RPMI7951 (cell line): ENCODE measurements at regions not wholly inside any gene's neighbourhood (a gene's known extent, or its start where the extent isn't known, plus 50 kb on each side); places are given as distances from the start of the nearest gene placed in this dataset.

Experiments used
- DNase-seq: peaks from one replicate; pipeline ENCODE4 v3.0.0-alpha.2; 2012; ENCODE audit warnings: low read depth

DNA sequence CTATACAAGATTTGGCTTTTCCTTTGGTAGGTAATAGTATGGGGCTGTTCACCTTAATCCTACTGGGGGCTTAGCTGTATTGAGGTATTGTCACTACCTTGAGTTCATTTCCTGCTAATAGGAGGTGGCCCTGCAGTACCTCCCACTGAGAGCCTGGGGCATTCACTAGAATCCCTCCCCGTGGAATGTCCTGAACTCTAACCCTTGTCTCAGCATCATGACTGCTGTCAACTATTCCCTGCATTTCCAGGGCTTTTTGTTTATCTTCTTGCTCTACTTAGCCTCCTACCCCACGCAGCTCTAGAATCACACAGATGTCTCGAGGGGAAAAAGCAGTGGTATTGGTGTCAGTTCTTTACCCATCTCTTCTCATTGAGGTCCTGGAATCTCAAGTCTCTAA lies 542.3 kb downstream of the METTL4 start:
- DNase-seq: no peak

DNA sequence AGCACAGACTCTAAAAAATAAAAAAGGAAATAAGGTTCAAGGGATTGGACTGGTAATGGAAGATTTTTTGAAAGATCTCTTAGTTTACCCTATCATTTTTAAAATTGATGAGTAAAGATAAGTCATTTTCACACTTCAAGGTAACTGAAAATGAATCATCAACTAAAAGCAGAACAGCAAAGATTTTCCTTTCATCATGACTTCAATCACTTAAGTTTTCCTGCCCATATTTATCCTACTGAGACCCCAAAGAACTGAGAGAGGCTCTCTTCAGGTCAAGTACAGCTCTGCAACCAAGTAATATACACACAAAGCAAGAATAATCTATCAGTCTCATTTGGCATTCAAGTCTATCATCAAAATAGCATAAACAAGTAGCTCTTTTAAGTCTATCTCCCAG lies 540.7 kb downstream of the METTL4 start:
- no peak for DNase-seq

DNA sequence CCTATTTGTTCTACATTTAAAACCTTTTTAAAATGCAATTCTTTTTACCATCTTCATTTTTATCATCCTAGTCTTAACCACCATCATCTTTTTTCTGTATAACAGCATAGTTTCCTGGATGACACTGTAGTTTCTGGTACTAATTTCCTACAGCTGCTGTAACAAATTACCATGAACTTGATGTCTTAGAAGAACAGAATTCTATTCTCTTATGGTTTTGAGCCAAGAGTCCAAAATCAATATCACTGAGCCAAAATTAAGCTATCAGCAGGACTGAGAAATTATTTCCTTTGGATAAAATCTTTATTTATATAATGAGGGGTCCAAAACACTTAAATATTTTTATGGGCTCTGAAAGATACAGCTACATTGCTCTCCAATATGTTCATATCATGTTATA lies 539.3 kb downstream of the METTL4 start:
- DNase-seq: no peak

DNA sequence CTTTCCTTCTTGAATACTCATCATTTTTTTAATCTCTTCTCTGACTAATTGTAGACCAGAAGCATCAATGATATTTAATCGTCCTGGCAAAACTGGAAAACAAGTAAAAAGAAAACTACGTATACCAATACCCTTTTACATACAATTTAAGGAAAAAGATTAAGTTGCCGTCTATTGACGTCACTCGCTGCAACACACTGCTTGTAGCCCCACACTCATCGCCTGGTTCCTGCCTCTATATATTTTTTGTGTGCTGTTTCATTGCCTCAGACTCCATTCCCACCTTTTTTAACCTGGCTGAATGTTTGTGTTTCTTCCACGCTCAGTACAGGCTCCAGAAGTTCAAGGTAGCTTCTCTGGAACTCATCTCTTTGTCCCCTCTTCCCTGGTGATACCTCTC lies 536.2 kb downstream of the METTL4 start:
- no peak for DNase-seq

DNA sequence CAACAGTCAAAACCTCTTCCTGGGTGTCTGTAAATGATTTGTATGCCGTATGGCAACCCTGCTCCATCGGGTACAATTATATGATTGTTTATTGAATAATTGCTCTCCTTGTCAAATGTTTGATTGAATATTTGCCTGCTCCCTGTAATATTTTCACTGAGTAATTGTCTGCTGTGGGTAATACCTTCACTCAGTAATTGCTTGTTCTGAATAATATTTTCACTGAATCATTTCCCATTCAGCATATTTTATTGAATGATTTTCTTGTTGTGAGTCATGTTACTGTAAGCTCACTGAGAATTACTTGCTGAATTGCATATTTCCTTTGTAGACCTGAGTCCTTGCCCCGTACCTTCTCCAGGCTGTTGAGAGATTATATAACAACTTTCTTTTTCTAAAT lies 535.2 kb downstream of the METTL4 start:
- DNase-seq: no peak

DNA sequence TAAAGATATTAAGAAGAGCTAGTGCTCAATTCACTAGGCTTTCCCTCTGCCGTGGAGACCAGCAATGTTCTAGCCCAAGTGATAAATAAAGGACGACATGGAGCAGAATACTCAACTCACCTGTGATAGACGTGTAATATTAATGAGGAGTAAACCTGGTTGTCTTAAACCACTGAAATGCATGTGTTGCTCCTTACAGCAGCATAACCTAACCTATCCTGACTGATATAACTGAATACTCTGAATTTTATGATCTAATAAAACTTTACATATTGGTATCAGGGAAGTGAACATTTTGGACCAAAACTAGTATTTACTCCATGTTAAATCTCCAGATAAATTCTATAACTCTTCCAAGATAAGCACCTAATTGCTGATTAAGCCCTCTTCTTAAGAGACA lies 531.0 kb downstream of the METTL4 start:
- no peak for DNase-seq

DNA sequence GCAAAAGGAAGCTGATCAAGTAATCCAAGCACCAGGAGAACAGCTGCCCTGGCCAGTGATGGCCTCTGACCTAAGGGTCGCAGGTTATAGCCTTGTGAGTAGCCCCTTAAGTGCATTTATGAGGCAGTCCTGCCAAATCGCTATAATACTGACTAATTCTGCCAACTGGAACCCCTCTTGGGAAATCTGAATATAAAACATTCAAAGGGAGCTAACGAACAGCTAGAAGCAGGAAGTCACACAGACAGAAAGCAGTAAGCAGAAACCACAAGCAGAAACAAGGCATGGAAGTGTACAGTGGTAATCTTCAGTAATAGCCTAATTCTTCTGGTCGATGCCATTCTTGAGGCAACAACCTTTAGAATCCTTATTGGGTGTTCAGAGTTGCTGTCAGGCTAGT lies 521.3 kb downstream of the METTL4 start:
- peak; percentile 59 for DNase-seq

DNA sequence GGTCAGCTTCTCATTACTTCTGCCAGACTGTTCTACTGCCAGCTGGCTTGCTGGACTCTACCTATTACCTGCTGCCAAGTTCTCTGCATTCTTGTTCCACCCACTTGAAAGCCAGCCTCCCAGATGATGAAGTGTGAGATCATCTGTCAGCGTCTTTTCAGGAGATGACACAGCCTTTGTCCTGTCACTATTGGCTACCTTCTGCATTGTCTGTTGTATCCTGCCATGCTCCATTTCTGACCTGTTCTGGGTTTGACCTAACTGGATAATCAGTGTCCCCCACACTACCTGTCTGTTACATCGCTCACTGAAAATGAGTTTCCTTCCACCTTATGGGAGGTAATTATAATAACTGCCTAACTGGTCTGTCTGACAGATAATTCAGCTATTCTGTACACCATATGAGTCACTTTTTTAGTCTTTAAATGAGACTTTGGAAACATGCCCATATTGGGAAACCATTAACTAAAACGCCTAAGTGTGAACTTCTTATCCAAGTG lies 520.6 kb downstream of the METTL4 start:
- DNase-seq: peak; percentile 43

DNA sequence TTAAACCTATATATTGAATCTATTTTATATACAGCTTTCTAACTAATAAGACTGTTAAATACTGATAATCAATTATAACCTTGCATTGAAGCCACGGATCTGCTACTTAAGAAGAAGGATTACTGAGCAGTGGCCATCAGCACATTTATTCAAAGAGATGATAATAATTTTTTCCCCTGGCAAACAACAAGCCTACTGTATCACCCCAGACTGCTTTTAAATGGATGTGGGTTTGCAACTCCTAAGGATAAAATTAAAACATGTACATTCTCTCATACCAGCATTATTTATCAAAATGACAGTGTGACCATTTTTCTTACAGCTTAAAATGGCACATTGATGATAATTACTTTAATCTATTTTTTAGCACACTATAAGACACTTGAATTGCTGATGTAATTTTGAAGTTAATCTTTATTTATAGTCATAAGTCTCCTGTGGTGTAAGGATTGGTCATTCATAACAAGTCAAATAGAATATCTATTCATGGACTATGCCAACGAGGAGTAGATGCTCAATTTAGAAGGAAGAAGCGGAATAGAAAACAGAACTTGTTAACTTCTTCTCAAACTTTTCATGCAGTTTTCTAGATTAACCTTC lies 517.7 kb downstream of the METTL4 start:
- no peak for DNase-seq

DNA sequence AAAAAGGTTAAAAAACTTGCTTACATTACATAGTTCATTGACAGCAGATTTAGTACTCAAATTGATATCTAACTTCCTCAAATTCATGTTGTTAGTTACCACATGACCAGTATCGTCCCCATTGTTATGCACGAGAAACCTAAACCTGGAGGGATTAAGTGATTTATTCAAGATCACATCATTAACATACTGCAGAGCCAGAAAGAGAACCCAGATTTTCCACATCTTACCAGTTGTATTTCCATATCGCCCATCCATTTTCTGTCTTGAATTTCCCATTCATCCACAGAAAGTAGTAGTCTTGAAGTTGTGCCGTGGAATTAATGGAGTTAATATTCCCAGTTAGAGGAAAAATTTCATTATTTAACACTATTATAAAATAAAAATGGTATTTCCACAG lies 512.0 kb downstream of the METTL4 start:
- DNase-seq: no peak

DNA sequence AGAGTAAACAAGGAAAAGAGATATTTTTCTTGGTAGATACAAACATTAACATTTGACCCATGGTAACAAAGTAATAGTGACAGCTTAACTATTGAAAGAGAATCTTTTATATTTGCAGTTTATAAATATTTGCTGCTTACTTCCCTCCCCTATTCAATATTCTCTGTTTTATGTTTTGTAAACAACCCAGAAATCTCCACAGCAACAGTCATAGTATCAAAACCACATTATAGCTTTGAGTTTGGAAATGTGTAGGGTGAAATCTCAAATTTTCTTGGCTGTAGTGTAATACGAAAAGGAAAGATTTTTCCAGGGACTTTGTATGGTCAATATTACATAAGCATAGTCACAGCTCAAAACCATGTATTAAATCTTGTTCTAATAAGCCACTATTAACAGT lies 511.2 kb downstream of the METTL4 start:
- DNase-seq: no peak

DNA sequence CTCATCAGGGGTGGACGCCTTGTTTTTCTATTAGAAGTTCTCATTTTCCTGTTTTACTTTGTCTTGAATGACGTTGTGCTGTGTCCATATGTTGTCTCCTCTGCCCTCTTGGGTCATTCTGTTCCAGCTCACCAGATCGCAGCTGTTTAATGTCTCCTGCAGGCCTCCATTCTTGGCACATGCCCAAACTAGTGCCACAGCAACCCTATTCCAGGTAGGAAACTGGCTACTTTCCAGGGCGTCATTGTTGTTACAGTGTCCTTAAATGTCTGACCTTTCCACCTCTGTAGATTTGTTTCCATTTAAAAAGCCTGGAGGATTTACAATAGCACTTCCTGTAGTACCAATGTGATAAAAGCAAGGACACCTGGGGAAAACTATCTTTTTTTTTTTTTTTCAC lies 500.7 kb downstream of the METTL4 start:
- no peak for DNase-seq

DNA sequence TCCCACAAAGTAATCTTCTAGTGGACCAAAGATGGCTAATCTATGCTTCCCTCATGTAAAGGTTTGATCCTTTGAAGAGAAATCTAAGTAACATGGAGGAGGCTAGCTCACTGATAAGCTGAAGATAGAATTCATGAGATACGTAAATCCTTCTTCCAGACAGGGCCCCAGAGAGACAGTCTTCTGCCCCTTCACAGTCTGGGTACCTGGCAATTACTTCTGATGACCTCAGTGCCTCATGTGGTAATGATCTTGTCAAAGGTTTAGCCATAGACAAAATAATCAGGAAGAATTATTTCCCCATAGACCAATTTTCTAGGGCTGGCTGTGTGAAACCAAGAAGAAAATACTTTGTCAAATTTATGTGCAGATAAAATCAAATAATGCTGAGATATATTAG lies 495.8 kb downstream of the METTL4 start:
- no peak for DNase-seq

DNA sequence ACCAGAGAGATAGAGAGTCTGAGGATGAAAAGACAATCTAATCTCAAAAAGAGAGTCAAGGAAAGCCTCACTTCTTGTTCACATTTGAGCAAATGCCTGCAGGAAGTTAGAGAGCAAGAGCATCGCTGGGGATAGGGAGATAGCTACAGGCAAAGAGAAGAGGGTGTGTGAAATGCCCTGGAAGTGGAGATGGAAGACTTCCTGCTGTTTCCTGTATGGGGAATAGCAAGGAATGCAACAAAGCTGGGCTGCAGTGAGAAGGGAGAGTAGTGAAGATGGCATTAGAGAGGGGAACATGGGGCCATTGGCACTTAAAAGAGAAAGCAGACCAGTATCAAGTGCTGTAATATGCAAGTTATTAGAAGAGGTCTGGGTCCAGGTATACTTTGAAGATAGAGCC lies 488.6 kb downstream of the METTL4 start:
- no peak for DNase-seq

DNA sequence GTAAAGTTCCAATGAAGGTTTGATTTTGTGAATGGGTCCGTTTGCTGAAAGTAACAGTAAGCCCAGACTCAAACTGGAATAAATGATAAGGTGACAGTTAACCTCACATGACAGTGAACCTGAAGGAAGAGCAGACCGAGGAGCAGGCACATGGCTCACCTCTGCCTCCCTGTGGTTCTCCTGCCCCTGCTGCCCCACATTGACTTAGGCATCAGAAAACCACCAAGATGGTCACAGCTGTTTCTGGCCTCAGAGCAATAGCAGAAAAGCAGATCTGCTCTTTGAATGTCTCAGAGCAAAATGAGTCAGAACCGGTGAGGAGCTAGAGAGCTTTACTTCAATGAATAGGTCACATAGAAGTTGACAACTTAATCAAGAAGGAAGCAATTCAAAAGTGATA lies 487.6 kb downstream of the METTL4 start:
- peak; percentile 62 for DNase-seq

DNA sequence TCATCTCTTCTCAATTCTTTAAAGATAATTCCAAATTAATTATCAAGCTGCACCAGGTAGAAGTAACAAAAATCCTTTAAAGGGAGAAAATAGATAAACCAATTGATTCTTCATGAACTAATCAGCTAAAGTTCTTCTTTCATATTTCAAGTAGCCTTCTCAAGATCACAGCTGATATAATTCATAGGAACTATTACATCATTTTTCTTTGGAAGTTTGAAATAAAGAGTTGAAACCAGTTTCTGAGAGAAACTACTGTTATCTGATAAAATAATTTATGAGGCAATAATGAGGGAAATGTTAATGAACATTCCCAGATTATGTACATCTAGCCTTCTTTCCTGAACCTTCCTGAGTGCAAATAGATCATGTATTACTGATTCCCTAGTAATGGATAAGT lies 484.9 kb downstream of the METTL4 start:
- no peak for DNase-seq

DNA sequence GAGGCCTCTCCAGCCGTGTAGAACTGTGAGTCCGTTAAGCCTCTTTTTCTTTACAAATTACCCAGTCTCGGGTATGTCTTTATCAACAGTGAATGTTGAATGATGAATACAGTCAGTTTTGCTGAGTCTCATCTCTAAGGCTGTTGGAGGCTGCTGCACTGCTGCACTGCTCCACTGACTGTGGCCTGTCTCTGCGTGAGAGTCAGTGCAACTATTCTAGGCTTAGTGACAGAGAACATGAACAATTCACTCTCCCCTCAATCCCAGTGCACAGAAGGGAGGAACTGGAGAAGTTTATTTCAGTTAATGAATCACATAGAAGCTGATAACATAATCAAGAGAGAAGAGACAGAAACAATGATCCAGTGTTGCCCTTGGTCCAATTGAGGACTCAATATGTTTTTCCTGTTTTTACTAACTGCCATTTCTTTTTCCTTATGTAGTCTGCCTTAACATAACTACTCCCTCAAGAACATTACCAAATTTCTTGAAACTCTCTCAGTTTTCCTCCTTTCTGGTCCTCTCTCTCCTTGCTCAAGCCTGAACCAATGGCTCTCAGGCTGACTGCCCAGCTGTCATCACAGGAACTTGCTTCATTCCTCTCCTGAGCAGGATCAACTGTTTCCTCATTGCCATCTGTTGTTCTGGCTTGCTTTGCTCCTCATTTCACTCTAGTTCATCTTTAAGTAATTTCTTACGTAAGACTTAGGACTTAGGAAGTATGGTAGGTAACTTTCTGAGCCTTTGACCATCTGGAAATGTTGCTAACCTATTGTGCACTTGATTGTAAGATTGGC lies 483.2 kb downstream of the METTL4 start:
- no peak for DNase-seq

DNA sequence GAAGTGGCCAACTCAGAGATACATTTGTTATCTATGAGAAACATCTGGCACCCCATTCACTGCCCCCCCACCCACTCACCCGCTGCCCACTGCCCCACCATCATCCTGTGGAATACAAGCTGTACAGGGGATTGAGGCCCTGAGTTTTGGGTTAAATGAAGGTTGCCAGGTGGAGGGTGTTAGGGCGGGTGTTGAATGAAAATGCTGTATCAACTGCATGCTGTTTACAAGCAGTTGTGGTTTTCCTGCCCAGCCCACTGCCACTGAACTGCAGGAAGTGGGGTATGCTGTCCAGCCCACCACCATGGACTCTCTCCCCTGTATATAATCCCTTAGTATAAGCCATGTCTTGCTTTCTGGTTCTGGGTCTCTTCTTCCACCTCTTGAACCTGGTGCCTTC lies 481.9 kb downstream of the METTL4 start:
- DNase-seq: no peak

DNA sequence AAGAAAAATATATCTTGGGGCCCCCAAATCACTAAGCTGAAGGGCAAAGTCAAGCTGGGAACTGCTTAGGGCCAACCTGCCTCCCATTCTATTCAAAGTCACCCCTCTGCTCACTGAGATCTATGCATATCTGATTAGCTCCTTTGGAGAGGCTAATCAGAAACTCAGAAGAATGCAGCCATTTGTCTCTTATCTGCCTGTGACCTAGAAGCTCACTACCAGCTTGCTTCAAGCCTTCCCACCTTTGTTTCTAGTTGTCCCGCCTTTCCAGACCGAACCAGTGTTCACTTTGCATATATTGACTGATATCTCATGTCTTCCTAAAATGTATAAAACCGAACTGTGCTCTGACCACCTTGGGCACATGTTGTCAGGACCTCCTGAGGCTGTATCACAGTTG lies 479.4 kb downstream of the METTL4 start:
- no peak for DNase-seq

DNA sequence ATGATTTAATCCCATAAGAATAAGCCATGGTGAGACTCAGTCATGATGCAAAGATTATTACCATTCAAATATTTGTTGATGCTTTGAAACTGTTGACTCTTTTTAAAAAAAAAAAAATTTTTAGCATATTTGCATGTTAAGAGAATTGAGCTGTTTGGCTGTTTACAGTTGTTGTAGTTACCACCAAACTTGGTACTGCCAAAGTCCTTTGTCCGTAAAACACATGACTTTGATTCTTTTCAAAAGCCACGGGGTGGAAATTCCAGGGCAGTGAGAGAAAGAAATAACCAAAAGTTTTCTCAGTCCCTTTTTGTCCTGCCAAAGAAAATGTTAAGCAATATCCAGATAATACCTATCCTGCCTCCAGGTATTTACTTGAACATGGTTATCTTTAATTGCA lies 474.8 kb downstream of the METTL4 start:
- no peak for DNase-seq

DNA sequence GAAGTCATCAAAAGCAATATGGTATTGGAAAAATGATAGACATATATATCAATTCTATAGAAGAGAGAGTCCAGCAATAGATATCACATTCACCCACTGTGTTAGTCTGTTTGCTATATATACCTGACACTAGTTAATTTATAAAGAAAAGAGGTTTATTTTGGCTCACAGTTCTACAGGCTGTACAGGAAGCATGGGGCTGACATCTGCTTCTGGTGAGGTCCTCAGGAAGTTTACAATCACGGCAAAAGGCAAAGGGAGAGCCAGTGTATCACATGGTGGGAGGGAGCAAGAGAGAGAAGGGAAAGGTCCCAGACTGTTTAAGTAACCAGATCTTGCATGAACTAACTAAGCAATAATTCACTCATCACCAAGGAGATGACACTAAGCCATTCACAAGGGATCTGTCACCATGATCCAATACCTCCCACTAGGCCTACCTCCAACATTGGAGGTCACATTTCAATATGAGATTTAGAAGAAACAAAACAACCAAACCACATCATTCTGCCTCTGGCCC lies 470.6 kb downstream of the METTL4 start:
- DNase-seq: no peak

DNA sequence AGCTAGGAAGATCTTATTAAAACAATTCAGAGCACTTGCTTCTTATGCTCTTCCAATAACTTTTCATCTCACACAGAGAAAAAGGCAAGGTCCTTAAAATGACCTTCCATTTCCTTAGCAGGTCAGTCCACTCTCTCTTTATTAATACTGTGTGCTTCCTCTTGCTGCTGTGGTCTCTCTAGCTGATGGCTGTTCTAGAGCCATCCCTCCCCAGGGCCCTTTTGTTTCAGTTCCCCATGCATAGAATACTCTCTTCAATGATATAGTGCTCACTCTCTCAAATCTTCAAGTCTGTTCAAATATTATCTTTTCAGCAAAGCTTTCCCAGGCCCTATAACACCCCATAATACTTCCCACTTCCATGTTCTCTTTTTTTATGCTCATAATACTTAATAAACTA lies 469.3 kb downstream of the METTL4 start:
- DNase-seq: no peak

DNA sequence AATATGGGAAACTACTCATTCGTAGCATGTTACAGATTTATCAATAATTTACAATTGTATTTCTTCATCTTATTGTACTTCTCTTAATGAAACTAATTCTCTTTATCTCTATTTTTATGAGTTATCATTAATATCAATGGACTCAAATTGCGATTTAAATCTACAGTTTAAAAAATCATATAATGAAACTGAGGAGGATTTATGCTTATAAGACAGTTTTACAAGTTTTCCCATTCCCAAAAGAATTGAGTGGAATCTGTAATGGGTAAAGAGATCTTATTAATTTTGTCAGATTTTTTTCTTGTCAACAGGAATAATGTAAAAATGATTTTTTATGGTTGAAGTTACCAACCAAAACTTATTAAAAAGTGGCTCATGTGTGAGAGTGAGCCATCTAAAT lies 468.0 kb downstream of the METTL4 start:
- DNase-seq: no peak
